Activated gamma-delta T cell treated with anti-CD3 and anti-CD28 coated beads, Interleukin-2, amount 50 U/mL, for 16 hours (primary cell): ENCODE measurements at regions not wholly inside any gene's neighbourhood (a gene's known extent, or its start where the extent isn't known, plus 50 kb on each side); places are given as distances from the start of the nearest gene placed in this dataset.

Source experiments
- DNase-seq: peaks from one replicate; pipeline ENCODE4 v3.0.0-alpha.2; 2020; ENCODE audit warnings: low read depth

DNA sequence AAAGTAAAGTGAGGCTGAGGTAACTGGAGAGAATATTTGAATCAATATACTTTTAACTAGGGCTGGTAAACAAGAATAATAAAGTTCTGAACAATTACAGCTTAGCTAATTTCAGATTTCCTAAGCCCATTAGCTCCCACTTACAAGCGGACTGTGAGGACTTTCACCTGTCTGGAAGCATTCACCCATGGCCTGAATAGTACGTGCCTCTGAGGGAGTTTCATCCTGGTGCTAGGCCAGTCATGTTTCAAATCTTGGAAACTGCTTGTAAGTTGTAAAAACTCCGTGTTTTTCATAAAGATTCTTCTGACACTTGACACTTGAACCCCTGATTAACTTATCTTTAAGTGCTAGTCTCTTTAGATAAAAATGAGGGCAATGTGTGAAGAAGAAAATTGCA lies 975.2 kb upstream of the GHITM start:
- DNase-seq, result no peak

DNA sequence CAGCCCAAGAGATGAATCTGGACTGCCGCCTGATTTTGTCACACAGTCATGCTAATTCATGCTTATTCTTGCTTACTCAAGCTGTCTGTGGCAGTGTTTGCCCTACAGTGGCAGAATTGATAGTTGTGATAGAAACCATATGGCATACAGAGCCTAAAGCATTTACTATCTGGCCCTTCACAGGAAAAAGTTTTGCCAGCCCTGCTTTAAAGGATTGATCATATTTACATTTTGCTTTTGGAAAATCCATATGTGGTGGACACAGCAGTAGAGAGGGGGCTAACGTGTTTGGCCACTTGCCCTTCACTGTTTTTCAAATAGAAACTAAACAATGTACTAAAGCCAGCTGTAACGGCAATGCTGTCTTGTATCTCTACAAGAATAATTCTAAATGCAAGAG lies 974.0 kb upstream of the GHITM start:
- no peak for DNase-seq

DNA sequence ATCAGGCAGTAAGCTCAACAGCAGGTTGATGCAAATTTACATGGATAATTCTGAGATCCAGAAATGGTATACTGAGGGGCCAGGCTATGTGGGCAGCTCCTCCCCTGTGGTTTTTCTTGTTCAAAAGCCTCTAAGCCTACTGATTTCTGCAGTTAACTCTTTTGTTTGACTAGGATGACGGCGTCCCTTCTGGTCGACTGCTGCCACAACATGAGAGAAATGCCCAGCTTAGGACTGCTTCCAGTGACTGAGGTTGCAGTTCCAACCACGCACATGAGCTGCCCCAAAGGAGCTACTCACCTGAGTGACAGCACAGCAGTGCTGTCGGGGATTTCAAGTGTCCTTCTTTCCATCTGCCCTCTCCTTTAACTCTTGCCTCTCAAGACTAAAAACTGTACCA lies 973.0 kb upstream of the GHITM start:
- DNase-seq, result no peak

DNA sequence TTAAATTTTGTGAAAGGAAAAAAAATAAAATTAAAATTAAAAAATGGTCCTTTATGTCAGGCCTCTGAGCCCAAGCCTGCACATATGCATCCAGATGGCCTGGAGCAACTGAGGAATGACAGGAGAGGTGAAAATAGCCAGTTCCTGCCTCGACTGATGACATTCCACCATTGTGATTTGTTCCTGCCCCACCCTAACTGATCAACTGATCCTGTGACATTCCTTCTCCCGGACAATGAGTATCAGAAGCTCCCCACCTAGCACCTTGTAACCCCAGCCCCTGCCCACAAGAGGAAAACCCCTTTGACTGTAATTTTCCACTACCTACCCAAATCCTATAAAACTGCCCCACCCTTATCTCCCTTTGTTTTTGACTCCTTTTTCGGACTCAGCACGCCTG lies 972.2 kb upstream of the GHITM start:
- DNase-seq, result no peak

DNA sequence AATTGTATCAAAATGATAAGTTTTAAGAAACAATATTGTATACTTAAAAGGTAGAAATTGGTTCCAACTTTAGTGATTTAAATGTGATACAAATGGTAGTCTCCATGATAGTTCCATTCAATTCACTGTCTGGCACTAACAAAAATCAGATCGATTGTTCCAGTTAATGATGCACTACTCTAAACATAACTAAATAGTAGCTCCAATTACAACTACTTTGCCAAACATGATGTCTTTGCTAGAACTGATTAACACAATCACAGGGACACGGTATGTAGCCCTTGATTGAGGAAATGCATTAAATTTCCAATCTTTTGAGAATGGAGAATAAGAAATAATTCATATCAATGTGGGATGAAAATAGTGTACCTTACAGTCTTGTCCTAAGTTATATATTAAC lies 962.4 kb upstream of the GHITM start:
- no peak for DNase-seq

DNA sequence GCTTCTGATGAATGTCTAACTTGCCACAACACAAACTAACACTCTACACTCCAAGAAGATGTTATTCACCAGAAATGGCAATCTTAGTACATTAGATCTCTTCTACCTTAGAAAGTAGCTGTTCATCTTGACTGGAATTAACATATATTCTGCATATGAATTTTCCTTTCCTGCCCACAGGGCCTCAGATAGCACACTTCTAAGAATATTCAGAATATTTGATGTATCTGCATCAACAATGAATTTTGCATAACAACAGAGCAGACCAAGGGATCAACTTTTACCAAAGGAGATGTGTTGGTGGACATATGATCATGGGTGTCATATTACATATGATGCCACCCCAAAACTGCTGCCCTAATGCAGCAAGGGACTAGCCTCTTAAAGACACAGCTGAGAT lies 960.8 kb upstream of the GHITM start:
- no peak for DNase-seq

DNA sequence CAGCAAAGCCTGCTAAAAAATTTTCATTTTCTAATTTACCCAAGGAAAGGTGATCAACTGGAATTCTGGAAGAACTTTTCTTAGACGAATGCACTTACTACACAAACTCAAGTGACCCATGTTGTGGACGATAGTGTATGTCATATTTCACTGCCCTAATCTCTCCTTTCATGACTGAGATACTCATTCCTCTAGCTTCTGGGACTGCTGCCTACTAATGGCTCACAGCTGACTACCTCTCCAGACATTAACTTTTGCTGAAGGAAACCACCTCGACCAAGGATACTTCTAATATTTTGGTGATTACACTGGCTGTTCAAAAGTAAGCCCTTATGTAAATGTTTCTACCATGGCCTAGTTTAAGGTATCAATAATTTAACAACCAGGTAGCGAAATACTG lies 959.9 kb upstream of the GHITM start:
- DNase-seq, result no peak

DNA sequence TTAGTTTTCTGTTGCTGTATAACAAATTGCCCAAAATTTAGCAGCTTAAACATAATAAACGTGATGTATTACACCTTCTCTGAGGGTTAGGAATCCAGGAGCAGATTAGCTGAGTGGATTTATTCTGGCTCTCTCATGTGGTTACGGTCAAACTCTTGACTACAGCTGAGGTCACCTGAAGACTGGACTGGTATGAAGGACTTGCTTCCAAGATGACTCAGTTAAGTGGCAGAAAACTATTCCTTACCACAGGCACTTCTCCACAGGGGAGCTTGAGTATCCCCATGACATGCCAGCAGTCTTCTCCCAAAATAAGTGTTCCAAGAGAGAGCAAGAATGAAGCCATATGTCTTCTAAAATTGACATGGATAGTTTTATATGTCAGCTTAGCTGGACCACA lies 957.2 kb upstream of the GHITM start:
- no peak for DNase-seq

DNA sequence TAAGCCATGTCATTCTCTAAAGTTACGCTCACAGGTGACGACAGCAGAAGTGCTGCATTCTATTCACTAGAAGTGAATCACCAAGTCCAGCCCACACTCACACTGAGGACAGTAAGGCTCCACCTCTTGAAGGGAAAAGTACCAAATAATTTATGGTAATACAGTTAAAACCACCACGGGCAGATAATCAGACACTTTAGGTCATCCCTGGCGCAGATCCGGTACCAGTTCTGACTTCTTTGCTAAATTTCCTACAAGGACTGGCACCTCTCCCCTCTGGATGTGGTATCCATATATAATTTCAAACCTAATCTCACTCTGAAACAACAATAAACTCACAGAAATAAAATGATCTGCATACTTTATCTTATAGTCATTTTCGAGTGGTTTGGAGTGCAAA lies 954.7 kb upstream of the GHITM start:
- no peak for DNase-seq

DNA sequence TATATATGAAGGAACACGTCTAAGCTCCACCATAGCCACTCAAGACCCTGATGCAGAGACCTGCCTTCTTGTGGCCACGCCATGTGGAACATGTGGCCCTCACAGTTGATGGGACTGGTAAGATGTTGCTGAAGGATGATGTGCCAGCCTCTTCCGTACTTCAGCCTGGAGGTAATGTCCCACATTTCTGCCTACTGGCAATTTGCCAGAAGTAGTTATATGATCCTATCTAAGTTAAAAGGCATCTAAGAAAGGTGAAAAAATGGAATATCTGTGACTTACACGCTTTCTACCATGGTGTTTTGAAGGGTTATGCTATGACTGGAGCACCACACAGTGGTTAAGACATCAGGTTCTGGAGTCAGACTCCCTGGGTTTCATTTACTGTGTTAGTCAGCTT lies 948.7 kb upstream of the GHITM start:
- no peak for DNase-seq

DNA sequence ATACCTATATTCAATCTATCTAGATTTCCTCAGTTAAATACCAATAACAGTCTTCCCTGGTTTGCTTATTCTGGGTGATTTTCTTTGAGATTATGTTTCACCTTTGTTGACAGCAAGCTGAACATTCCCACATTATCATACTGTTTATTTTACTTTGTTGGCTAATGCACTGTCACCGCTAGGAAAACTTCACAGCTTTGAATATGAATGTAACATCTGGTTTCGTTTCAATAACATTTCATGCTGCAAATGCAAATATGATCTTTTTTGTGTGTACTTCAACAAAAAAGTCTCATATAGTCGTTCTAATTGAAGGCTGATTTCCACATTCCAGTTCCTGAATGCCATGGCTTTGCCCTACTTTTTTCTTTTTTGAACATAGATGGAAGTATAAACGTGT lies 946.3 kb upstream of the GHITM start:
- DNase-seq, result no peak

DNA sequence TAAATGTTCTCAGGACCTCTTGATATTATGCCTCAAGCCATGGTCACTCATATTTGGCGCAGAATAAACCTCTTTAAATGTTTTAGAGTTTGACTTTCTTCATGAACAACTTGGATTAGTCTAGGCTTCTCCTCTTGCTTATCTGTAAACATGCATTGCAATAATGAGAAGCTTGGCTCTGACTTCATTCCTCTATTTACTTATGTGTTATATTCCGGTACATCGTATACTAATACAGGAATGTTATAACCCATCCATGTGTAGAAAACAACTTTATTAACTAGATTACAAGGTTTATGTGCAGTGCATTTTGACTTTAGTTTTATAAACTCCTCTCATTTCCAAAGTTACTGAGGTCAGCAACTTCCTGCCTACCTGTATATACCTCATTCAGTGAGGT lies 944.3 kb upstream of the GHITM start:
- DNase-seq, result no peak

DNA sequence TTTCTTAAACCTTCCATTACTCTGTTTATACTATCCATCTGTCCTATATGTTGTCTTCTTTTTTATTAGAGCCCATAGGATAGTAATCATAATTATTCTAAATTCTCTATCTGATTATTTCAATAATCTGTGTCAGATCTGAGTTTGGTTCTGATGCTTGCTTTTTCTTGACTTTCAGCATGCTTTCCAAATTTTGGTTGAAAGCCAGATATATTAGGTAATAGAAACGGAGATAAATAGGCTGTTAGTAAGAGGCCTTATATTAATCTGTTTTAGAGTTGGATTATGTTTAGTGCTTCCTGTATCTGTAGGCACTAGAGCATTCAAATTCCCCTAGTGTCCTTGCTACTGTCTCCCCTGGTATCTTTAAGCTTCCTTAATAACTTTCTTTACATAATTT lies 939.9 kb upstream of the GHITM start:
- no peak for DNase-seq

DNA sequence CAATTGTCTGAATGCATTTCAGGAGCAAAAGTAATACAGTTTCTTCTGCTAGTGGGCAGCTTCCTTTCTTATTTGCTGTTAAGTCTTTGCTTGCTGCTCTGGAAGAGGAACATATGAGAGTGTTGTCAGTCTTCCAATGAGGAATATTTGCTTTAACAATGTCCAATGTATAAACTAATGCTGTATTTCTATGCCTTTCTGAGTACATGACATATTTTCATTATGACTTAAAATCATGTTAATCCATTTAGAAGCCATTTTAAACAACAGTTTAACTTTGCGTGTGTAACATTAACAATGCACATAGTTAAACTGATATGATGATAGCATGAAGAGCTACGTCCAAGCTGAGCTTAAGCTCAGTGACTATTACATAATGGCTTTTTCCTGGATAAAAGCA lies 933.4 kb upstream of the GHITM start:
- DNase-seq, result no peak

DNA sequence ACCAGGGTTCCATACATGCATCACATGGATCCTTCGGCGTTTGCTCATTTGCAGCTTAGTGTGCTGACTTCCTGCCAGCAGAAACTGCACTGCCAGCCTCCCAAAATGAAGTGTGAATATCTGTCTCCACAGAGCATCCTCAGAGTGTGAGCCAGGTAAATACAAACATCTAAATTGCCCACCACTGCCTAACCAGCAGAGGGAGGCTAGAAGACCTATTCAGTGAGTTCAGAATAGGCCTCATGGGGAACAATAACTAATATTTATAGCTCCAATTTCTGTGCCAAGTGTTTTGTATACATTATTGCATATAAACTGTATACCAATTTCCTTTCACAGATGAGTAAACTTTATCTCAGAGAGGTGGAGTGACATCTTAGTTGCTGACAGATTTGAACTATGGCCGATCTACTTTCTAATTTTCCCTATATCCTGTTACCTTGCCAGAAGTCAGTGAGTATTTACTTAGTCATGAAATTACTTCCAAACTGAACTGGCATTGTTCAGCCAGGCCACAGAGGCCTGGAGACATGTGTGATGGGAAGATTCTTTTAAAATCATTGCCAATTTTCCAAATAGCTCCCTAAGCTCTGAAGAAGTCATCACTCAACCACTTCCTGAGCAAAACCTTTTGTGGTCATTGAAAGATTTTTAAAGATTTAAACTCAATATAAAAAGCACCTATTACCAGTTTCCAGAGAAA lies 926.5 kb upstream of the GHITM start:
- DNase-seq, result no peak

DNA sequence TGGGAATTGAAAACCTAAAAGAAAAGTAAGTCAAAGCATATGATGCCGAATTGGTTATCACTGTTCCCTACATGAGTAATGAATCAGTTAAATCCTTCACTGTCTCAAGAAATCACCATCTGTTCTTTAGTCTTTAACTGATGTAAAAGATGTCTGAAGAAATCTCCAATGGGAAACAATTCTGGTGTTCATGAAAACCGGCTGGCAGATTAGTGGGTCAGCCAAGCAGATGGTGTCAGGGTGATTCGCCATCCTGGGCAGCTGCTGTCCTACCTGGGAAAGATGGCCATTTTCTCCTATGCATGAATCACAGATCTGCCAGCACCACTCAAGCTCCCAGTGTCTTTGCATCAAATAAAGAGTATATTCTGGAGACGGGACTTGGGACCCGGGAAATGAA lies 925.2 kb upstream of the GHITM start:
- no peak for DNase-seq

DNA sequence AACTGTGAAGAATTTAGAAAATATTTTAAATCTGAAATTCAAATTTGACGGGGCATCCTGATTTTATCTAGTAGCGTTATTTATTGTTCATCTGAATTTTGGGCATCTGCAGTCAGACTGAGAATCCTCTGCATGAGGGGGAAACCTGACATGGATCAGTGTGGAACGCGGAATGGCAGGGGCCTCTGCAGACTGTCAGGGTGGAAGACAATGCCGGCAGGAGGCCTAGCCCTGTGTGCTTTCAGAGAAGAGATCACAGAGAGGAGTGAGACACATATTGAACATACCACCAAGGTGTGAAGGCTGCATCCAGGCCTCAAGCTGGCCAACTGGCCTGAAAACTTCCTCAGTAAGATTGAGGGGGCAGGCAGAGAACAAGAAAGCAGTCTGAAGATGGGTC lies 921.1 kb upstream of the GHITM start:
- DNase-seq, result no peak

DNA sequence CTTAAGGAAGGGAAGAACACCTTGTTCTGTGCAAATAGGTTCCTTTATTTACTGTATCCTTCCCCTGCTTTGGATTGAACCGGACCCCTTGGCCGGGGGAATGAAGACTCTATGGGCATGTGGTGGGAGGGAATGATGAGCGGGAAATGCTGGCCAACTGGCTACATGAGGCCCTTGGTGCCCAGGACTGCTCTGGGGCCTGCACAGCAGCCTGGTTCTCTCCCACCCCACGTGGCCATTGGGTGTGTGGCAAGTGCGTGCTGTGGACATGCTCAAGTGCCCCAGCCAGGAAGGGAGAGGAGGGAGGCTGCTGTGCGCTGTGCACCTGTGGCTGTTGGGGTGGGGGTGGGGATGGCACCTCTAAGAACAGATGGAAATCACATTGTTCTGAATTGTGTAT lies 917.0 kb upstream of the GHITM start:
- DNase-seq, result no peak

DNA sequence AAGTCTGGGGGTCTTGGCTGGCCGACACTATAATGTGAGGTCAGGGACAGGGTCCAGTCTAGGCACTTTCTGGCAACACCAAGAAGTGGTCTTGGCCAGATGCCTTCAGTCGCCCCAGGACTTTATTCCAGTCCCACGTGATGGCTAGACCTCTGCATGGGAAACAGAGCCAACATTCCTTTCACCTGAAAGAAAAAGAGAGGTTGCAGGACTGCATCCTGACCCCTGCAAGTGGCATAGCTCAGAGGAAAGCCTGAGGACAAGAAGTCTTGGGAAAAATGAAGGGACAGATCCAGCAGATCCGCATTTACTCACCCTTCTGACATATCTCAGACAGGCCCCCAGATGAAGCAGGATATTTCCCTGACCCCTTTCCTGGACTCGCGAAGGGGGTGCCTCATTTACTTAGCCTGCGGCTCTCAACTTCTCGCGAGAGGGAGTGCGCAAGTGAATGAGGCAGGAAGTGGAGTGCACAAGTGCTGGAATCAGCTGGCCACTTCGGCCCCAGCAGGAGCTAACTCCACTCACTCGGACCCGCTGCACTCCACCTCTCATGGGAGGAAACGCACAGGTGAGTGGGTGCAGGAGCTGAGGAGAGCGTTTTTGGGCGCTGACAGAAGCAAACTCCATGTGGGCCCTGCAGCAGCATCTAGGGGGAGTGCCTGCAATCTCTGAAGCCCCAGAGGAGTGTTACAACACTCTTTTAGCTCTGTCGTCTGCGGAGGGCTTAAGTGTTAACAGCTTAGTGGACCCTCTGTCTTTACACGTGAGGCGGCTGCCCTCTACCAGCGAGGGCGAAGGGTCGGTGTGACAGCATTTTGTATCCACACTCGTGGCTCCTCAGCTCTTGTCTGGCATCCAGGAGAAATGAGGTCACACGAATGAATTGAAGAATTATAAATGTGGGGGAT lies 916.2 kb upstream of the GHITM start:
- DNase-seq, result no peak

DNA sequence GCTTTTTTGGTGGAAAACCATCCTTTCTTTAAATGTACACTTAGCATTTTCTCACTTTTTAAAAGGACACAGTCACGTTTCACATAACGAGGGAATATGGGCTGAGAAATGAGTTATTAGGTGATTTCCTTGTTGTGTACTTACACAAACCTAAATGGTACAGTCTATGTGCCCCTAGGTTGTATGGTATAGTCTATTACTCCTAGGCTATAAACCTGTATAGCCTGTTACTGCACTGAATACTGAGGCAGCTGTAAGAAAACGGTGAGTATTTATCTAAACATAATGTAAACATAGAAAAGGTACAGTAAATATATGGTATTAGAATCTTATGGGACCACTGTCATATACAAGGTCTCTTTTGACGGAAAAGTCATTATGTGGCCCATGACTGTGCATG lies 913.5 kb upstream of the GHITM start:
- no peak for DNase-seq

DNA sequence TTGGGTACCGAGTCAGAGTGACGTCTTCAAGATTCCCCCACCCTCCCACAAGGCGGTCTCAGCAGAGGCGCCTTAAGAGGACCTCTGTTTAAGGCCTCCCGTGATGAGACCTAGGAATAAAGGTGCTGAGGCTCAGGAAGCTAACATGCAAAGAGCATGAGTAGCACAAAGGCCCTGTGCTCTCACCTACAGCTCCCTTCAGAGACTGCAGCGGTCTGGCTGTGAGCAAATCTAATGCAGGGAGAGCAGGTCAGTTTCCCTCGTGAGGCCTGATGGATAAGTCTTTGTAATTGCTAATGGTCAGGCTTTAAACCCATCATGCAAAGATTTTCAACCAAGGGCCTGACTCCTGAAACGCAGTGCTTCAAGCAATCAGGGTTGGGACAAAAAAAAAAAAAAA lies 909.3 kb upstream of the GHITM start:
- no peak for DNase-seq

DNA sequence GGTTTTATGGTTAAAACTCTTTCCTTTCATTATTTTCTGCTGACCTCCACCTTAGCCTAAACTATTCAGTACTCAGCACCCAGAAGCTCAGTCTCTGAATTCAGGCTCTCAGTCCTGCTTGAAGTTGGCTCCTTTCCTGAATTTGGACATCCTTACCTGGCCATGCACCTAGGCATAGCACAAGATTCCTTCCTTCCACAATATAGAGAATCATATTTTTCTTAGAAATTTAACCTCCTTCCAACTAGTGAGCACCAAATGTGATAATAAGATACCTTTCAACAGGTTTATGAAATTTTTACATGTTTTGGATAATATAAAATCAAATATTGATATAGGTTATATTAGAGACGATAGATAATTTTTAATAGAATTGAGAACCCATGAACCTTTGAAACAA lies 905.6 kb upstream of the GHITM start:
- DNase-seq, result no peak

DNA sequence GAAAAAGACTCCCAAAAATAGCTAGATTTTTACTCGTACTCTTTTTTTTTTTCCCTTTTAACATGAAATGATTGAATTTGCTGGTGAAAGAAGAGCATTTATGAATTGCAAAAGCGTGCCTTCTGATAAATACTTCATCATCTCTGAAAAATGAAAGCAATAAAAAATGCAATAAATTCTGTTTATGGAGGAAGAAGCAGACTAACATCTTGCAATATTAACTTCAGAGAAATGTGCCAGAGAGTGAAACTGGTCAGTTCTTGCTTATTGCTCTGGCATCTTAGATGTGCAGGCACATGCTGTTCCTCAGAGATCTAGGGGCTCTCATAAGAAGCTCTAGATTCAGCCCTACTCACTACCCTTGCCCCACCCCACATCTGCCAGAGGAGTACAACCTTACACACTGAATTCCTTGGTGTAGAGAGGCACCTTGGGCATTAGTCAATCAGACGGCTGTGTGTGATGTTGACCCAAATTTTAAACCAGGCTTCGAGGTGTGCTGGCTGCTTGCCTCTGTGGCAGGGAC lies 891.1 kb upstream of the GHITM start:
- no peak for DNase-seq

DNA sequence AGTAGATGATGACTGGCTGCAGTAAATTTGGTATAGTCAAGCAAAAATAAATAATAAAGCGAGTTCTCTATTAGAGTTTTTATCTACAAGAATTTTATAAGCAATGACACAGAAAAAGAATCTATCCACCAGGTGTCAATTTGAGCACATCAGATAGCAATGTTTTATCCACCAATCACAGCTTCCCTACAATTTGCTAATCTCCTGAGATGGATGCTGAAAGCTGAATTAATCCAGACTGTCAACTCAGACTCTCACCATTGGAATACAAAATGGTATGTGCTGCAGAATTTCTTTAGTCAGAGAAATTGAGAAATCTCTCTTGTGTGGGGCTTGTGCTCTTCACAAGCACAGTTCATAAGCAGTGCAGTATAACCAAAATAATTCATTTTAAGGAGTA lies 888.9 kb upstream of the GHITM start:
- DNase-seq, result no peak
